ENCODE measurements at regions not wholly inside any gene's neighbourhood (a gene's known extent, or its start where the extent isn't known, plus 50 kb on each side); places are given as distances from the start of the nearest gene placed in this dataset.

DNA sequence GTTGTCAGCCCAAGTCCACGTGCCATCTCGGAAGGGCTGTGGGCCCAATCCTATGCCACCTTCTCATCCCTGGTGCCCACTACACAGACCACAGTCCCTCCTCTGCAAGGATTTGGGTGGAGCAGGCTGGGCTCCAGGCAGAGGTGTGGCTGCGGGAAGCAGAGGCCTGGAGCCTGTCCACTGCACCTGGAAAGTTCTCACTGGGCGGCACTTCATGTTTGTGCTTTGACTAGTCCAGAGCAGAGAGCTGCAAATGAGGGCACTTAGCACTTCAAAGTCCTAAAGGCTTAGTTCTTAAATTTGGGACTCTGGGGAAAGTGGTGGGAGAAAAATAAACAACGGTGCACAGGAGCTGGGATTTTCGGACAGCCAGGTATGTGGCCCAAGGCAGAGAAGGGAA, 308.9 kb upstream of the POU3F3 start:
- TF ChIP-seq, protein P1, sequence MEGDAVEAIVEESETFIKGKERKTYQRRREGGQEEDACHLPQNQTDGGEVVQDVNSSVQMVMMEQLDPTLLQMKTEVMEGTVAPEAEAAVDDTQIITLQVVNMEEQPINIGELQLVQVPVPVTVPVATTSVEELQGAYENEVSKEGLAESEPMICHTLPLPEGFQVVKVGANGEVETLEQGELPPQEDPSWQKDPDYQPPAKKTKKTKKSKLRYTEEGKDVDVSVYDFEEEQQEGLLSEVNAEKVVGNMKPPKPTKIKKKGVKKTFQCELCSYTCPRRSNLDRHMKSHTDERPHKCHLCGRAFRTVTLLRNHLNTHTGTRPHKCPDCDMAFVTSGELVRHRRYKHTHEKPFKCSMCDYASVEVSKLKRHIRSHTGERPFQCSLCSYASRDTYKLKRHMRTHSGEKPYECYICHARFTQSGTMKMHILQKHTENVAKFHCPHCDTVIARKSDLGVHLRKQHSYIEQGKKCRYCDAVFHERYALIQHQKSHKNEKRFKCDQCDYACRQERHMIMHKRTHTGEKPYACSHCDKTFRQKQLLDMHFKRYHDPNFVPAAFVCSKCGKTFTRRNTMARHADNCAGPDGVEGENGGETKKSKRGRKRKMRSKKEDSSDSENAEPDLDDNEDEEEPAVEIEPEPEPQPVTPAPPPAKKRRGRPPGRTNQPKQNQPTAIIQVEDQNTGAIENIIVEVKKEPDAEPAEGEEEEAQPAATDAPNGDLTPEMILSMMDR (IDR thresholded peaks at IDR 0.05; ENCODE audit: control extremely low read depth, extremely low read depth) = no peak
- H3K36me3 ChIP-seq (ENCODE audit: control insufficient read depth in 4 of 4, insufficient read depth in 4 of 4, low read length in 4 of 4) = no peaks in the 10 kb centered on the region
- no peak overlapping the region for H3K27ac ChIP-seq (ENCODE audit: low read depth in 1 of 2, low read length in 1 of 2)
- H3K4me1 ChIP-seq (ENCODE audit: control insufficient read depth in 5 of 5, insufficient read depth in 5 of 5, low read length in 5 of 5) = no peaks in the 10 kb centered on the region
- 91 to 98% methylated on average over 6 of the region's 6 CpGs for WGBS, 2 donors
- H3K4me3 ChIP-seq = no peak overlapping the region
- H3K9ac ChIP-seq (ENCODE audit: insufficient read depth in 1 of 2, low read length in 2 of 2) = no peak overlapping the region
- H3K27me3 ChIP-seq (ENCODE audit: control insufficient read depth in 3 of 3, insufficient read depth in 3 of 3, low read length in 2 of 3) = no peaks in the 10 kb centered on the region
- ATAC-seq (ENCODE audit: insufficient read depth, low FRiP score) = no peak
- peaks cover 0 to 1% (median 0%) of the 10 kb centered on the region in 4 donors for H3K9me3 ChIP-seq (ENCODE audit: control insufficient read depth in 4 of 4, insufficient read depth in 3 of 4, low read length in 3 of 4)
- DNase-seq = no peak

DNA sequence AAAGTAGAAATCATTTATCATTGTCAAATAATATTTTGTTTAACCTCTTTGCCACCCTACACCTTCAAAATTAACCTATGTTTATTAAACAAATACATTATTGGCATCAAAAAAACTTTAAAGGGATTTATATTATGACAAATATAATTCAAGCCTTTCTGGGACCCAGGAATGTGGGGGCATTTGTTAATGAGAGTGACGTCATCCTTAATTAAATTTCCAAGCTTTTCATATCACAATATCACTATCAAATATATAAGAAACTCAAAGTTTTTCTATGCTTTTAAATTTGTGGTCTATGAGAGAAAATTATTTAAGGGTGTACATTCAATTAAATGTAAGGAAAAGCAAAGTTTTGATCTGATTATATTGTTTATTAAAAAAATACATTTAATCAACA, 307.4 kb upstream of the POU3F3 start:
- 82 to 98% methylated on average over 1 of the region's 1 CpG for WGBS, 2 donors

DNA sequence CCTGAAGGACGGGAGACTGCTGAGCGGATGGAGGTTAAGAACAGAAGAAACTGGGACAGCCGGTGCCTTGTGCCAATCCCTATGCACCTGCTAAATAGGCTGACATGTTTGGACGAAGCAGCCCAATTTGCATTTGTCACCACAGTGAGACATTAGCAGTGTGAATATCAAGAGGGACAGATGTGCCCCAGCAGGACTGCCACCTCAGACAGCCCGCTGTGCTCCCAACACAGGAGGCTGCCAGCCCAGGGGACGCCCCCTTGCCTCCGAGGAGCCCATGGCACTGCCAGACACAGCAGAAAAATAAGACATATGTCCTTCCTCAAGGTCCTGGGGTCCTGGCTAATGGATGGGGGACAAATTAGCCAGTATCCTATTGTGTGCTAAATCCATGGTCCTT, 306.7 kb upstream of the POU3F3 start:
- 79 to 91% methylated on average over 7 of the region's 7 CpGs for WGBS, 2 donors
- TF ChIP-seq, protein P1 (IDR thresholded peaks at IDR 0.05; ENCODE audit: control extremely low read depth, extremely low read depth) = no peak
- no peak overlapping the region for H3K27ac ChIP-seq (ENCODE audit: low read depth in 1 of 2, low read length in 1 of 2)
- no peaks in the 10 kb centered on the region for H3K27me3 ChIP-seq (ENCODE audit: control insufficient read depth in 3 of 3, insufficient read depth in 3 of 3, low read length in 2 of 3)
- H3K4me1 ChIP-seq (ENCODE audit: control insufficient read depth in 5 of 5, insufficient read depth in 5 of 5, low read length in 5 of 5) = no peaks in the 10 kb centered on the region
- DNase-seq (no peak), ATAC-seq (ENCODE audit: insufficient read depth, low FRiP score) (no peak)
- no peak overlapping the region for H3K9ac ChIP-seq (ENCODE audit: insufficient read depth in 1 of 2, low read length in 2 of 2)
- H3K36me3 ChIP-seq (ENCODE audit: control insufficient read depth in 4 of 4, insufficient read depth in 4 of 4, low read length in 4 of 4) = no peaks in the 10 kb centered on the region
- H3K4me3 ChIP-seq = no peak overlapping the region
- peaks cover 0 to 1% (median 0%) of the 10 kb centered on the region in 4 donors for H3K9me3 ChIP-seq (ENCODE audit: control insufficient read depth in 4 of 4, insufficient read depth in 3 of 4, low read length in 3 of 4)

More for the DNA sequence above, 307.4 kb upstream of the POU3F3 start:
- H3K9me3 ChIP-seq (ENCODE audit: control insufficient read depth in 4 of 4, insufficient read depth in 3 of 4, low read length in 3 of 4) = peaks cover 0 to 1% (median 0%) of the 10 kb centered on the region in 4 donors
- H3K27ac ChIP-seq (ENCODE audit: low read depth in 1 of 2, low read length in 1 of 2) = no peak overlapping the region
- no peak overlapping the region for H3K9ac ChIP-seq (ENCODE audit: insufficient read depth in 1 of 2, low read length in 2 of 2)
- ATAC-seq (ENCODE audit: insufficient read depth, low FRiP score) (no peak), DNase-seq (no peak)
- no peak overlapping the region for H3K4me3 ChIP-seq
- H3K36me3 ChIP-seq (ENCODE audit: control insufficient read depth in 4 of 4, insufficient read depth in 4 of 4, low read length in 4 of 4) = no peaks in the 10 kb centered on the region
- no peaks in the 10 kb centered on the region for H3K27me3 ChIP-seq (ENCODE audit: control insufficient read depth in 3 of 3, insufficient read depth in 3 of 3, low read length in 2 of 3)
- no peaks in the 10 kb centered on the region for H3K4me1 ChIP-seq (ENCODE audit: control insufficient read depth in 5 of 5, insufficient read depth in 5 of 5, low read length in 5 of 5)
- TF ChIP-seq, protein P1 (IDR thresholded peaks at IDR 0.05; ENCODE audit: control extremely low read depth, extremely low read depth) = no peak

DNA sequence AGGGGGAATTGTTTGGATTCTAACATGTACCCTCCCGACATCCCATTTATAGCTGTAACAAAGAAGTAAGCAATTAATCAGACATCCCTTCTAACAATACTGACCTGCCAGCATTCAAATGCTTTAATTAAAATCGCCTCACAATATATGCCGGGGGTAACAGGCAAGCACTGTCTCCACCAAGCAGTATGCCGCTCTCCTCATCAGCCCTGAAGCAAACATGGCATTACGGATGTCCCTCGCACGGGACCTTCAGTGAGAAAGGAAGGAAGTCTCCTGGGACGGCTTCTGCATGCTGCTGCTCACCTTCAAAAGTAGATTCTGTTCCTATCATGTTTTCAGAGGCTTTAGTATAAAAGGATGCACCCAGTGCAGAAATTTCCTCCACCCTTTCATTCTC, 292.7 kb upstream of the POU3F3 start:
- Histone ChIP-seq H3K4me1 (ENCODE audit: control insufficient read depth in 5 of 5, insufficient read depth in 5 of 5, low read length in 5 of 5) (no peaks in the 10 kb centered on the region), H3K36me3 (ENCODE audit: control insufficient read depth in 4 of 4, insufficient read depth in 4 of 4, low read length in 4 of 4) (no peaks in the 10 kb centered on the region), H3K9ac (ENCODE audit: insufficient read depth in 1 of 2, low read length in 2 of 2) (no peak overlapping the region), H3K27me3 (ENCODE audit: control insufficient read depth in 3 of 3, insufficient read depth in 3 of 3, low read length in 2 of 3) (no peaks in the 10 kb centered on the region), H3K9me3 (ENCODE audit: control insufficient read depth in 4 of 4, insufficient read depth in 3 of 4, low read length in 3 of 4) (no peaks in the 10 kb centered on the region), H3K4me3 (no peak overlapping the region), H3K27ac (ENCODE audit: low read depth in 1 of 2, low read length in 1 of 2) (no peak overlapping the region)
- WGBS, 2 donors = 67 to 82% methylated on average over 8 of the region's 8 CpGs
- TF ChIP-seq, protein P1 (IDR thresholded peaks at IDR 0.05; ENCODE audit: control extremely low read depth, extremely low read depth) = no peak
- DNase-seq = no peak
- ATAC-seq (ENCODE audit: insufficient read depth, low FRiP score) = no peak
